Ecto neural progenitor cell (in vitro differentiated cells): ENCODE measurements at regions not wholly inside any gene's neighbourhood (a gene's known extent, or its start where the extent isn't known, plus 50 kb on each side); places are given as distances from the start of the nearest gene placed in this dataset.
A peak's percentile ranks its signal among the peaks of the same experiment; 100 is the strongest.

Experiments used
- DNase-seq: peaks from one replicate; pipeline ENCODE4 v3.0.0-alpha.2; 2018; ENCODE audit warnings: low spot score

GRCh38 chr2:172230889-172231401 lies 128.2 kb upstream of the DLX2 start:
- DNase-seq, result no peak

GRCh38 chr2:172231508-172231907 lies 128.8 kb upstream of the DLX2 start:
- DNase-seq, result no peak

DNA sequence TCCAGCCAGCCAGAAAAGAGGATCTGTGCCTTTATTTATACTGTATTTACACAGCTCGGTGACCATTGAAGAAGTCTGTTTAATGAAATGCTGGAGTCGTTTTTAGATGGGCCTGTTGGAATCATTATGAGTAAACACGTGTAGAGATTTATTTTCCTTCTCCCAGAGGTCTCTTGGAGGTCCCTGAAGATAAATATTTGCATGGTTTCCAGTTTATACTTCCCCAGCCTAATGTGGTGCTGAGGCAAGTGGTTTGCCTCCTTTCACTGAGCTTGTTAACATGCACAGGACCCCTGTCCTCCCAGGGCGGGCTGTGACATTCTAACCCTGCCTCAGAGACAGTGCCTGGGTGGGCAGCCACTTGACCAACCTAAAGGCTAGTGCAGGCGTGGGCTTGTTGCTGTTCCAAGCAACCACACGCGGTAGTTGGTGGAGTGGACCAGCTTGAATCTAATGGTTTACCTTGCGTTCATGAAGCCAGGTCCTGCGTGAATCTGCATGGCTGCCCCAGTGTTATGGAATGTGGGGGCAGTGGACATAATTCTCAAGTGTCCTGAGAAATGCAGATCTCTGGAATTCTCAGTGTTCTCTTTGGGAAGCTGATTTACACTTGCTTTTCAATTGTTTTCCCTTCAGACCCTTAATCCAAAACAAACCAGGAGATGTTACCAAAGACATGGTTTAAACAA lies 130.2 kb upstream of the DLX2 start:
- no peak for DNase-seq

GRCh38 chr2:172233987-172234715 lies 131.5 kb upstream of the DLX2 start:
- no peak for DNase-seq

DNA sequence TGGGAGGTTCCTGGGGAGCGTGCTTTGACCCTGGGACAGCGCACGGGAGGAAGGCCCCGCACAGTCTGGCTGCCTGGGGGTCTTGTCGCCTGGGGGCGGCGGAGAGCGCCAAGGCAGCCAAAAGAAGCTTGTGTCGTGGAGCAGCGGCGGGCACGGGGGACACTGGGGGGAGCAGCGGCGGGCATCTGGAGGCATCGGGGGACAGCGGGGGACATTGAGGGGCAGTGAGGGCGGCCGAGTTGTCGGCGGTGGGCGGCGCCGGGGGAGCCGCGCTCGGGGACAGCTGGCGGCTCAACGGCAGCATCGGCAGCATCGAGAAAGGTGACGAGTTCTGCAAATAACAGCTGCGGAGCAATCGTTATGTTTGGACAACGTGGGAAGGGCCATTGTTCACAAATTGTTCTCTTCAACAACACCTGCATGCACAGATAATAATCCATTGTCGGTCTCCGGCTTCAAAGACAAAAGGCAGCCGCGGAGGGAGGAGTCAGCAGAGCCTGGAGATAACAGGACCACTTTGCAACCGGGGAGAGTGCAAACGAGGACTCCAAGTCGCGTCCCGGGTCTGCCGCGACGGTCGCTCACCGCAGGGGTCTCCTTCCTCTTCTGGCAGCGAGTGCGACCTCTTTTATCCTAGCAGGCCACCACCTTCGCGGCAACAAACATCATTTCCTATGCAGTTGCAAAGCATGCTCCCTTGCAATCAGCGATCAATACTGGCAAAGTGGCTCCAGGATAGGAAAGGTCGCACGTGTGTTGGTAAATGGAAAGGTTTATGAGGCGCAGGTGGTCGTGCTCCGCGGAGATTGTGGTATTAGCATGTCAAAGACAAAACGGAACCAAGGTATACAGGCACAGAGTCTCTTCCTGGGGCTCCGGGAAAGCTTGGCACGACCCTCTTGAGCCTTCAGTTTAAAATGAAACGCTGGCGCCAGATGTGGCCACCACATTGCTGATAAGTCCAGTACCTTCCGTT lies 132.3 kb upstream of the DLX2 start:
- DNase-seq, result peak; percentile 65

GRCh38 chr2:172239944-172240590 lies 137.4 kb upstream of the DLX2 start:
- DNase-seq, result no peak

DNA sequence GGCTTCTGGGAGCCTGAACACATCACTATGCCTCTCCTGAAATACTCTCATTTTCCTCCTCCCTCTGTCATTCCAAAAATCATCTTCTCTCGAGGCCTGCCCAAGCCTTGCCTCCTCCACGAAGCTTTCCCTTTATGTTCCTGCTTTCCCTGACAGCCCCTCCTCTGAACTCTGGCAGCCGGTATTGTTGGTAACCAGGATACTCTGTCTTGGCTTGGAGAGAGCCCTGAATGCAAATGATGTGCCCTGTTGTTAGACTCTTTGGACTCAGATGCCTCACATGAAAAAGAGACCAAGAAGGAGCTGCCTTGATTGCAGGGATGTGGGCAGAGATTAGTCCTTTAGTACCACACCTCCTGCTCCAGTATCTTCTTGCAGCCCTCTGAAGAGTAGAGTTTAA lies 138.5 kb upstream of the DLX2 start:
- no peak for DNase-seq

GRCh38 chr2:172242471-172242870 lies 139.8 kb upstream of the DLX2 start:
- DNase-seq, result no peak

- no peak for DNase-seq
Measured at GRCh38 chr2:172242961-172243360, 140.3 kb upstream of the DLX2 start.

GRCh38 chr2:172244419-172245130 lies 141.9 kb upstream of the DLX2 start:
- DNase-seq, result no peak

DNA sequence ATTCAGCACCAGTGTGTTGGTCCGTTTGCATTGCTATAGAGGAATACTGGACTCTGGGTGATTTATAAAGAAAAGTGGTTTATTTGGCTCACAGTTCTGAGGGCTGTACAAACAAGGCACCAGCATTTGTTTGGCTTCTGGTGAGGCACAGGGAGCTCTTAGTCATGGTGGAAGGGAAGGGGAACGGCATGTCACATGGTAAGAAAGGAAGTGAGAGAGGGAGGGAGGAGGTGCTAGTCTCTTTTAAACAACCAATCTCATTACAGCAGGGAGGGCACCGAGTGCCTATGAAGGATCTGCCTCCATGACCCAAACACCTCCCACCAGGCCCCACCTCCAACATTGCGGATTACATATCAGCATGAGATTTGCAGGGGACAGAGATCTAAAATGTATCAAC lies 143.9 kb upstream of the DLX2 start:
- DNase-seq, result no peak

- DNase-seq, result no peak
Measured at GRCh38 chr2:172247203-172247602, 144.5 kb upstream of the DLX2 start.

- DNase-seq, result no peak
Measured at GRCh38 chr2:172248381-172248780, 145.7 kb upstream of the DLX2 start.

DNA sequence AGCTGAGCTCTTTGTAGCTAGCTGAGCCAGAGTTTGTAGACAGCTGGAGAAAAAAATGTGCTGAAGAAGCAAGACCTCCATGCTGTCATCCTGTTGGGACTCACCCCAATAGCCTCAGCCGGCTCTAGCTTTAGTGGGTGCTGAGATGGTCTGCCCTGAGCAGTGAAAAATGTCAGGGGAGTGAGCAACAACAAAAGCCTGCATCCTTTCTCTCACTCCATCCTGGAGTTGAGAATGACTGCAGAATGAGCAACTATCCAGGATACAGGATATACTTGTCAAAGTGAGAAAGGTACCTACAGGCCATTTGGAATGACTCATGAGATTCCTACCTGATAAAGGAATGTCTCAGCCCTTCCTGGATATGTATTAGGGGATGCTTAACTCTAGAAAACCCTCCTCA lies 146.1 kb upstream of the DLX2 start:
- no peak for DNase-seq

- DNase-seq, result no peak
Measured at GRCh38 chr2:172249334-172249733, 146.6 kb upstream of the DLX2 start.

DNA sequence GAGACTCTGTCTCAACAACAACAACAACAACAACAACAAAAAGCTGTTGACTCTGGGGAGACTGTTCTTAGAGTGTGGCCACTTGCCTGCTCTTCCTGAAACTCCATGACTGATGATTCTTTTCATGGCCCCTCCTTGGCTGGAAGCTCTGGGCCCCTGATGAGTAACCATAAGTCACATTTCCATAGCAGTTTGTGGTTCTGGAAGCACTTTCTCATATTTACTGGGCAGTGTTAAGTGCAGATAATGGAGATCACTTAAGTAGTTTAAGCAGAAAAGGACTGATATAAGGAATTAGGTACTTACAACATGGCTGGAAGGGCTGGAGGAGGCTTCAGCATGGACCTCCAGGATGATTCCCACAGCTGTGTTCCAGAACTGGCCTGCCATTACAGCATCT lies 147.3 kb upstream of the DLX2 start:
- DNase-seq, result no peak

GRCh38 chr2:172251231-172251630 lies 148.5 kb upstream of the DLX2 start:
- DNase-seq, result no peak

DNA sequence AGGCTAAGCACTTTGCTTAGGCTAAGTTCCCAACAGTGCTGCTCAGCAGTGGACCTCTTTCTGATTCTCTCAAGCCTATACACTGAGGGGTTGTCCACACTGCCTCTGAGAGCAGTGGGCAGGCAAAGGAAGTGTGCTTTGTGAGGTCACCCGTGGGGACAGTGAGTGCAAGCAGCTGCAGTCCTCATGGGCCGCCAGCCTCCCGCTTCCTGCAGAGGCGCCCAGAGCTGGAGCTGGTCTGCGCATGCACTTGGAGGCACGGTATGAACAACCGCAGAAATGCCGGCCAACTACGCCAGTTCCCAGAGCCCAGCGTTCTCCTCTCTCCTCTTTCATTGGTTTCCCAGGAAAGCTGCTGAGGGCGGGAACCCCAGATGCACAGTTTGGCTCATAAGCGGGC lies 149.5 kb upstream of the DLX2 start:
- DNase-seq, result no peak

DNA sequence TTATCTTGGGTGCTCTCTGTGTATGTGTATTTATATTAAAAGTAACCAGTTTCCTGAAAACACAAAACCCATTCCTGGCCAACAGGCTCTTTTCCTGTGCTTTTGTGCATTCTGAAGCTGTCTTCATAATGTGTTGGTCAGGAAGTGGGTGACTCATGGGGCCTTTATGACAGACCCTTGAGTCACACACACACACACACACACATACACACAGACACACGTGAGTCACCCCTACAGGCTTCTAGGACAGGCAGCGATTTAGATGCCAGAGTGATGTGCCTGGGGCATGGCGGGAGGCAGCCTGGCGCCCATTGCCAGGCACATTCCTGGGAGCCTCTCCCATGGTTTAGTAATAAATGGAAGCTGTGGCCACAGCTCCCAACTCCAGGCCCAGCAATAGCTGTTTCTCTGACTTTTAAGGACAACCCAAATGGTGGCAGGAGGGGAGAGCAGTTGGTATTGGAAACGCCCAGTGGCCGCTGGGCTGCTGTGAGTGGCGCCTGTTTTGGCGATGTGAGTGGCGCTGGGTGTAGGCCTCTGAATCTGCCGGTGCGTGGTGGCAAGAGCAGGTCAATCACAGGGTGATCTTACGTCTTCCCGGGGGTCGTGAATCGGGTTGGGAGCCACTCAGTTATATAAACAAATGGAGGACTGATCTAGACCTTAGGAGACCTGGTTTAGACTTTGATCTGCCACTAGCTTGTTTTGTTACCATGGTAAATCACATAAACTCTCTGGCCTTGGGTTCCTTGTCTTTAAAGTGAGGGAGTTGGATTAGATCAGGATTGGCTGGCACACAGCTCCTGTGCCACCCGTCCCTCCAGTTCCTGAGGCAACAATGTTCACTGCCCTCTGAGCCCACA lies 150.7 kb upstream of the DLX2 start:
- no peak for DNase-seq

DNA sequence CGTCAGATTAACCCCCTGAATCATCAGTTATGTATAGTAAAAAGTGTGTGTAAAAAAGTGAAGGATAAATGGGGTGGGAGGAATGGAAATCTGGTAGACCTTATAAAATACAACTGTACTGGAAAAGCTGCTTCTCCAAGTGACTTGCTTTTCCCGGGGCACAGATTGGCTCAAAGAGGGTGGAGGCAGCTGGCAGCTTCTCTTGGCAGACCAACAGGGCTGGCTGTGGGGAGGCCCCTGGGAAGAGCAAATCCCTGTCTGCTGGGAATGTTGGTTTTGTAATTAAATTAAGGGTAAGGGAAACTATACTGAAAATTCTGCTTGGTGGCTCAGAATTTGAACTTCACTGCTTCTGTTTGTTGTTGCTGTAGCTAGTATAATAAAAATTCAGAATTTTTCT lies 154.2 kb upstream of the DLX2 start:
- DNase-seq, result no peak
